GM19035 (cell line): ENCODE measurements at regions not wholly inside any gene's neighbourhood (a gene's known extent, or its start where the extent isn't known, plus 50 kb on each side); places are given as distances from the start of the nearest gene placed in this dataset.
"Not testable (repeated sequence)": the region's sequence is repeated elsewhere in the genome, so short reads cannot be mapped to it uniquely, and the experiment has no call there.

Experiments
- ATAC-seq: cut with Tn5 transposase; IDR thresholded peaks from one replicate; pipeline ENCODE4 v1.9.1; 2021; ENCODE audit not compliant: unreplicated experiment

DNA sequence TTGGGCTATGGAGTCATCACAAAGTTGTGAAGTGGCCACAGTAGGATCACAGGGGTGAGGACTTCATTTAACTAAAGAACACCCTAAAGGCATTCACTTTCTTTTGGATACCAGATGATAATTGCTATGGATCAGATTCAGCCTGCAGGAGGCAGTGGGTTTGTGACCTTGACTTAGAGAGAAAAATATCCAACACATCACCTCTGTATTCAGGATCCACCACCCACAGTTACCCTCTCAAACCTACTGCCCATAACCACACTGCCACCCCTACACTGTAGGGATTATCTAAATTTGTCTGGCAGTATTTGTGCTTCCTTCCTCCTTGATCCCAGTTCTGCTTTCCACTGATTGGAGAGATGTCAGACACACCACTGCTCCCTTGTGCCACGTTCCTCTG is 269.4 kb downstream of the MYCN start:
- no peak for ATAC-seq

DNA sequence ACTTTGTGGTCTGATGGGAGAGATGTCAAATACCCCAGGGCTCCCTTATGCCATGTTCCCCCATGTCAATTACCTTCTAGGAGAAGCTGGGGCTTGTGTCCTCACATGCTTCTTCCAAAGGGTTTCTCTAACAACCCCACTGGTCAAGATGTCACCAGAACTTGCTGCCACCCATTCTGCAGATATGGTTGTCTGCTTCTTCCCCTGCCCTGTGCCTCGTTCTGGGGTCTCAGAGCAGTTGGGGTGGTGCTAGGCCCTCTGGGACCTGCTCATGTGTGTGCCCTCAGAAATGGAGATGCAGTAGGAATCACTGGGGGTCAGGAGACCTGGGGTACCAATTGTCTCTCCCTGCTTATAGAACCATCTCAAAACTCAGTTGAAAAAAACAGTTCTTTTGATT is 268.6 kb downstream of the MYCN start:
- no peak for ATAC-seq

DNA sequence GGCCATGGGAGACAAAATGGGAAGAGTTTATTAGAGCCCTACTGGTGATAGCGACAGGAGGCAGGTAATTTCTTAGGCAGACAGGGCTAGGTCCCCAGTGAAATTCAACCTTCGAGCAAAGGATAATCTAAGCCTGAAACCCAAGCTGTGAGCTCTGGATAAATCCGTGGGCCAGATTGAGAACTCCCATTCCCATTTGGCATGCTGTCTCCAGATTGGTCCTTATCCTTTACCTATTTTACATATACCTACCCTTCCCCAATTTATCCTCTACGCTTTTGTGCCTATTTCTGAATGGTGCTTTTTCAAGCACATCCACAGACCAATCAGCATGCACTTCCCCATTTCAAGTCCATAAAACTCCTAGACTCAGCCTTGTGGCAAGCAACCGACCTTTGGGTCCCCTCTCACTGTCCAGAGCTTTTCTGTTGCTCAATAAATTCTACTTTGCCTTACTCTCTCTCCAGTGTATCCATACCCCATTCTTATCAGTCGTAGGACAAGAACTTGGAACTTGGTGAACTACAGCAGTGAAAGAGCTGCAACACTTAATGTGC is 268.0 kb downstream of the MYCN start:
- ATAC-seq: no peak

DNA sequence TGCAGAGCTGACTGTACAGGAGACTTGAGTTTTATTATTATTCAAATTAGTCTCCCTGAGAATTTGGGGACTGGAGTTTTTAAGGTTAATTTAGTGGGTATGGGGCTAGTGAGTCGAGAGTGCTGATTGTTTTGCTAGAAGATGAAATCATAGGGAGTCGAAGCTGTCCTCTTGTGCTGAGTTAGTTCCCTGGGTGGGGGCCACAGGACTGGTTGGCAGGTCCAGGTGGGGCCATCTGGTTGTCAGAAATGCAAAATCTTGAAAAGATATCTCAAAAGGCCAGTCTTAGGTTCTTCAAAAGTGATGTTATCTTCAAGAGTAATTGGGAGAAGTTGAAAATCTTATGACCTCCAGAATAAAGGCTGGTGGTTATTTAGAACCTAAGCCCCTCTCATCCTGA is 267.3 kb downstream of the MYCN start:
- ATAC-seq: no peak

DNA sequence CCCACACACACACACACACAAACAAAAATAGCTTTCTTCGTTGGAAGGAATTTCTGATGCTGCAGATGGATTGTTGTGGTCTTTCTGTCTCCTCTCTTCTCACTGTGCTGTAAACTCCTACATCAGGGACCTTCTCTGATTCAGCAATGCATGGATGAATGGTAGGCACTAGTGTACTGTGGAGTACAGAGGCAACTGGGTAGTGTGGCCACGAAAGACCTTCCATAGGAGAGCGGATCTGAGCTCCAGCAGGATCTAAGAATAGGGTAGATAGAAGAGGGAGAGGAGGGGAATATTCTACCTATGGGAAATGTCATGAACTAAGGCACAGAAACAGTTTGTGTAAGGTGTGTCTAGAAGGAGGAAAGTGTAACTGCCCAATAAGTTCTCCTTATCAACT is 266.8 kb downstream of the MYCN start:
- ATAC-seq: no peak

DNA sequence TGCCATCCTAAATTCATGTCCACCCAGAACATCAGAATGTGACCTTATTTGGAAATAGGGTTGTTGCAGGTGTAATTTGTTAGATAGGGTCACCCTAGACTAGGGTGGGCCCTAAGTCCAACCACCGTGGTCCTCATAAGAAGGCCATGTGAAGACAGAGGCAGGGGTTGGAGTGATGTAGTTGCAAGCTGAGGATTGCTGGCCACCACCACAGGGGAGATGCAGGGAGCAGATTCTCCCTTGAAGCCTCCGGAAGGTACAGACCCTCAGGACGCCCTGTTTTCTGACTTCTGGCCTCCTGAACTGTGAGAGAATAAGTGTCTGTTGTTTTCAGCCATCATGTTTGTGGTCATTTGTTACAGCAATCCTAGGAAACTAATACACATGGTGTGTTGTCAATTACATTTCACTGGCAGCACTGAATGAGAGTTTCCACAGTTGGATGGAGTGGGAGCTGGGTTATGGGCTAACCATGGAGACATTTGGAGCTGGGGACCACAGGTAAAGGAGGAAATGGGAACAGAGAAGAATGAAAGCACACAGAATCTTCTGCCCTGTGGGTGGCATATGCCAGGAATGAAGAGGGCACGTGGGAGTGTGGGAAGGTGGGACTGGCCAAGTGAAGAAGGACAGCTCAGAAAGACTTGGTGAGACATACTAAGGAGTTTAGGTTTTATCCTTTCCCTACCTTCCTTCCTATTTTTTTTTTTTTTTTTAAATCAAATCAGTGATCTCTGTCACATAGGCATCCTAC is 266.0 kb downstream of the MYCN start:
- no peak for ATAC-seq

DNA sequence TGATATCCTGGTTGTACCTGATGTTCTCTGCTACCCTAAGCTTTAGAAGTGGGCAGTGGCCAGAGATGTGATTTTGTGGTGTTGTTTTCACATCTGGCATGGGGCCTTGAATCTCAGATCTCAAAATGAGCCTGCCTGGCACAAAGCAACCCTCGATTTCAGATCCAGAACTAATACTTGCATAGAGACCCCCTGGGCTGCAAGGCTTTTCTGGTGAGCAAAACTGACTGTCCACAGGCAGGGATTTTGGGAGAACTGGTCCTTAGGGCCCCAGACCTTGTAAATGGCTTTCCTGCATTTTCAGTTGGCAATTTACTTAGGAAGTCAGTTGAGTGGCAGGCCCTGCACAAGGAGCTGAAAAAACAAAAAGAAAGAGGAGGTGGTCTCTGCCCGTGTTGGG is 265.3 kb downstream of the MYCN start:
- no peak for ATAC-seq

DNA sequence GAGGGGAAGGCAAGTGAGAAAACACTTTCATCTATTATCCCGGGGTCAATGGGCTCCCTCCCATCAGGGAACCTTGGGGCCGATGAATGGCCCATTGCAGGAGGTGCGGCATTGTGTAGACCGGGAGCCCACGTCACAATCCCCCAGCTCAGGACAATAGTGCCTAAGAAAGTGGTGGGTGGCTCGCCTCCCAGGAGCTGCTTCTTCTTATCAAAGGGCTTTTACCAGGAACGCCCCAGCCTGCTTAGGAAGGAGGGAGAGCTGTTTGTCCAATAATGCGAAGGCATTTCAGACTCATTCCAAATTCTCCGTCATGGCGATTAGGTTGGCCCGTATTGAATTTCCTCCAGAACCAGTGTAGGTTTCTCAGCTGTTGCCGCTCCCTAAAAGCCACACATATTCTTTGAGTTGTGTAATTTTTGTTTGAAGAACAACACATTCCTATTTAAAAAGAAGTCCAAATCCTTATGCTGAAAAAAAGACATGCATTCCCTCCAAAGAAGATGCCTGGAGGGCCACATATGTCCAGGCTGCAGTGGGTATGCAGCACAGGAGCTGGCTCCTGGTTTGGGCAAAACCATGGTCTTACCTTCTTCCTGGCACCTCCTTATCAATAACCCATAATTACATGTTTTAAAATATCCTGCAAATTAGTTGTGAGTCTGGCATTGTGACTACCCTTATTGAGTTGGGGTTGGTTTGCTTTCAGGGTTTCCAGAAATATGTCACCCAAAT is 264.7 kb downstream of the MYCN start:
- ATAC-seq: no peak

DNA sequence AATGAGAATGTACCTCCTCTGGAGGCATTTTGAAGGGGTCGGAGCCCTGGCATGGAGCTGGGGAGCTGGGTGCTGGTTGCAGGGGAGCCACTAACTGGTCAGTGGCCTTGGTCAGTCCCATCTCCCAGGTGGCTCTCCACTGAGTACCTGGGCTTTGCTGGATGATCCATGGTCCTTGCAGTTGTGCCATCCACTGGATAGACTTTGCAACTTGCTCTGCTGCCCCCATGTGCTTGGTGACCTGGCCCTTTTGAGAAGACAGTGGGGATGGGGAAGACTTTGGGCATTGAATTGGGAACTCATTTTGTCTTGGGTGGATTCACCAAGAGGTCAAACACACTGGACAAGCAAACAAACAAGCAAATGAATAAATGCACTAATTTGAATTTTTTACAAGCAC is 263.9 kb downstream of the MYCN start:
- no peak for ATAC-seq

DNA sequence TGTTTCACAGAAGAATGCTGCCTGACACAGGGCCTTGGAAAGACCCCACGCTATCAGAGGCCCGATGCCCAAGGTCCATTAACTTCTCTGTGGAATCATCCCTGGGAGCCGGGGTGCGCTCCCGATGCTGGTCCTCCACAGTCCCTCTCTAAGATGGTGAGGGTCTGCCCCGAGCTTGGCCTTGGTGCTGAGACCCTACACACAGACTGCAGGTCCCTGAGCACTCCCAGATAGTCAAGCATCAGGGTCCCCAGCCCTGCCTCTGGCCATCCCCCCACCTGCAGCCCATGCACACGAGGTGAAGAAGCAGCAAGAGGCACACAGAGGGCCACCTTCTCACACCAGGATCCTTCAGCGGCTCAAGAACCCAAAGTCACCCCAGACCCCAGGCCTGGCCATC is 263.3 kb downstream of the MYCN start:
- no peak for ATAC-seq

DNA sequence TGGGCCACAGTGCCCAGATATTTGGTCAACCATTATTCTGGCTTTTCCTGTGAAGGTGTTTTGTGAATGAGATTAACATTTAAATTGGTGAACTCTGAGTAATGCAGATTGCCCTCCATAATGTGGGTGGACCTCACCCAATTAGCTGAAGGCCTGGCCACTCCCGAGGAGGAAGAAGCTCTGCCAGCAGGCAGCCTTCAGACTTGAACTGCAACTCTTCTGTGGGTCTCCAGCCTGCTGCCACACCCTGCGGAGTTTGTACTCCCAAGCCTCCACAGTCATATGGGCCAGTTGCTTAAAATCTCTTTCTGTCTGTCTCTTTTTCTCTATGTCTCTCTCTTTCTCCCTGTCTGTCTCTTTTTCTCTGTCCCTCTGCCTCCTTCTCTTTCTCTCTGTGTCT is 262.7 kb downstream of the MYCN start:
- ATAC-seq: no peak

DNA sequence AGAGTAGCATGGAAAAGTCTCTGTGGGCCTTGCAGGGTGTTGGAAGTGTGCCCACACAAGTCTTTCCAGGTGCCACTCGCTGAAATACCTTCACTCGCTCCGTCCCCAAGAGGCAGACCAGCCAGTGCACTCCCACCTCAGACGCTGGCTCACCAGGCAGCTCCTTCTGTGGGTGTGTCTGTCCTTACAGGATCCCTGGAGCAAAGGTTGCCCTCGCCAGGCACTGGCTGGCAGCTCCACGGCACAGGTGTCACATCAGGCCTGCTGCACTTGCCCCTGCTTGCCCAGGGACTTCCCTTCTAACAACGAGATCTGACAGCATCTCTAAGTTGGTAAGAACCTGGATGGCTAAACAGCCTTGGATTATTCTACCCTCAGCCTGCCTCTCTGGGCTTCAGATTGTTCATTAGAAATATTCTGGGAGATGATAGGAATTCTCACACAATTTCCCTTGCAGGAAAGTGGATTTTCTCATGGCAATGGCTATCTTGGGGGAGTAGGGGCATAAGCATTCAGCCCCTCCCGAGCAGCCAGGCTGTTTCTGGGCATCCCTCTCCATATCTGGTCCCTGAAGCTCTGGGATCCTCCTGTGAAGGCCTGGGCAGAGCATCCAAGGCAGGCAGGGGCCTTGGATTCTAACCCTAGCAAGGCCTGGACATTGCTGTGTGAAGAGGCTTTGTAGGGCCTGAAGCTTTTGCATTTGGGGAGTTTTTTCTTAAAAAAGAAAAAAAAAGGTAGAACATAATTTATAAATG is 262.1 kb downstream of the MYCN start:
- ATAC-seq: no peak

DNA sequence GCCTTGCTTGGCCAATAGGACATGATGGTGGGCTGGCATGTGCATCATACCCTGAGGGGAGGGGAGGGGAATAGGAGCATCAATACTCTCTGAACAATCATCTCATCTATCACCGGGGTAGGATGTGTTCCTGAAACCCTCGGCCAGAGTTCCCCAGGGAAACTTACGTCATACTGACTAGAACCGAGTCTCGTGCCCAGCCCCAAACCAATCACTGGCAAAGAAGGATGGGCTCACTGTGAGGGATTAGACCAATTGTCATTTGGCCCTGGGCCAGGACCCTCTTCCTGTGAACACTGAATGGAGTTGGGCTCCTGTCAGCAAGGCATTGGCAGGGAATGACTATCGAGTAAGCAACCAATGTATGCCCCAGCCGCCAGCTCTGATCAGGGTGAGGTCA is 261.5 kb downstream of the MYCN start:
- no peak for ATAC-seq

DNA sequence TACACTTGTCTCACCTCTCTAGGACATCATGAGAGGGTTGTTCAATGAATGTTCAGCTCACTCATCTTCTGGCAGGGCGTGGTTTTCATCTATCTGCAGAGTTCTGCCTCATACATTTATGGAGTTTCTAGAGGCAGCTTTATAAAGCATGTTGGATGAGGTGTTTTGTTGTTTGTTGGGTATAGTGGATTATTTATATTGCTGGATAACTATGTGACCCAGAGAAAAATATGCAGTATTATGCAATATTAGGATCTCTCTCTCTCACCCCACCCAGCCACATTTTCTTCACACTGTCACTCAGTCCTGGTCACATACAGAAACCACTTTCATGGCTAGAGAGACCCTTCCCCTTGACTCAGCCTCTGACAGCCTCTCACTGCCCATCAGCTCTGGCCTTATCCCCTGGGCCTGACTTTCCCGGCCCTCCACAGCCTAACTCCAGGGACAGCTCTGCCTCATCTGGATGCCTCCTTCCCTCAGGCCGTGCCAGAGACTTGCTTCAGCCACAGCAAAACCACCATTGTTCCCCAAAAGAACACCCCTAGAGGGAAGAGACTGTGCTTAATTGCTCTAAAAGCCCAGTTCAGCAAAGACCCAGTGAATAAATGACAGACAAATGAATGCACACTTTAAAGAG is 260.3 kb downstream of the MYCN start:
- ATAC-seq: no peak

DNA sequence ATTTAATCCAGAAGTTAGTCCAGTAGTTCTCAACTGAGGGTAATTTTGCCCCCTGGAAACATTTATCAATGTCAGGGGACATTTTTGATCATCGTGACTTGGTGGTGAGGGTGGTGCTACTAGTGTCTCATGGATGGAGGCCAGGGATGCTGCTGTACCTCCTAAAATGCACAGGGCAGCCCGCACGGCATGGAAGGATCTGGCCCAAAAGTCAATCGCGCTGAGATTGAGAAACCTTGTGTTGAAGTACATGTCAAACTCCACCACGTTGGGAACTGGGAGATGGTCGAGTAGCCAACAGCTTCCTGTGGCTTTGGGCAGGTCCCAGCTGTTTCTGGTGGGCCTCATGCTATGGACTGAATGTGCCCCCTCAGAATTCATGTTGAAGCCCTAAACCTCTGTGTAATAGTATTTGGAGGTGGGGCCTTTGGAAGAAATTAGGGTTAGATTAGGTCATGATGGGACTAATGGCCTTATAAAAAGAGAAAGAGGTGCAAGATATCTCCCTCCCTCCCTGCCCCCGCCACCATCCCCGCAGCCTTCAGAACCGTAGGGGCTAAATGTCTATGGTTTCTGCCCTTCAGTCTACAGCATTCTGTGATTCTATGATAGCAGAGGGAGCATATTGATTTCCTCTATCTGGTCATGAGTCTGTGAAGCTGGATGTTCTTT is 259.7 kb downstream of the MYCN start:
- ATAC-seq: no peak

DNA sequence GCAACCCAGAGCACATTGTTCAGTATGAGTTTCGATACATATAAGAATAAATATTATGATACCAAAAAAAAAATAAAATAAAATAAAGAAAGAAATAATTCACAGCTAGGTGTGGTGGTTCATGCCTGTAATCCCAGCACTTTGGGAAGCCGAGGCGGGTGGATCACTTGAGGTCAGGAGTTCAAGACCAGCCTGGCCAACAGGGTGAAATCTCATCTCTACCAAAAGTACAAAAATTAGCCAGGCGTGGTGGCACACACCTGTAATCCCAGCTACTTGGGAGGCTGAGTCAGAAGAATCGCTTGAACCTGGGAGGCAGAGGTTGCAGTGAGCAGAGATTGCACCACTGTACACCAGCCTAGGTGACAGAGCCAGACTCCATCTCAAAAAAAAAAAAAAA is 258.9 kb downstream of the MYCN start:
- not testable (repeated sequence) for ATAC-seq

DNA sequence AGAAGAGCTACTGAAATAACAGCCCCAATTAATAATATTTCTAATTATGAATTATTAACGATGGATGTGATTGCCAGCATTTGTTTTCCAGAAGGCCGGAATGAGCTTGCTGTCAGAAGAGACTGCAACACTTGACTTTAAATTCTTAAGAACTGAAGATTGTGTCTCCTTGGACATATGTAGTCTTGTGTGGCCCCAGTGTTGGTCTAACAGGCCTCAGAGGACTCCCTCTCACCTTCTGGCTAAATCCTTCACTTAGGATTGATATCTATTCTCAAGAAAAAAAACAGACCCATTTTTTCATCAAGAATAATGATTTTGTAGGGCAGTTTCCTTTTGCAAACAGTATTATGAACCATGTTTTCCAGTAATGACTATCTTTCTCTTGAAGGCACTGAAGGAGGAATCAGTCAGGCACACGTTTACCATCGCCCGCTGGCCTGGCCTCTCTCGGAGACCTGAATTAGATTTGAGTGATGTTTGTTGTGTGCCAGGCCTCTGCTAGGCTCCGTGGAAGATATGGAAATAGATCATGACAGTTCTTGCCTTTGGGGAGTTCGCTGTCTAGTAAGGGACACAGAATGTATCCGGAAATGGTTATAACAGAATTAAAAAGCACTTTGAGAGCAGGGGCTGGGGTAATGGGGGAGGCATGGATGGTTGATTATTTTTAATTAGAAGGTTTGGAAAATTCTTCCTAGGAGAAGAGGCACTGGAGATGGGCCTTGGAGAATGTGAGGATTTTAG is 258.0 kb downstream of the MYCN start:
- no peak for ATAC-seq

DNA sequence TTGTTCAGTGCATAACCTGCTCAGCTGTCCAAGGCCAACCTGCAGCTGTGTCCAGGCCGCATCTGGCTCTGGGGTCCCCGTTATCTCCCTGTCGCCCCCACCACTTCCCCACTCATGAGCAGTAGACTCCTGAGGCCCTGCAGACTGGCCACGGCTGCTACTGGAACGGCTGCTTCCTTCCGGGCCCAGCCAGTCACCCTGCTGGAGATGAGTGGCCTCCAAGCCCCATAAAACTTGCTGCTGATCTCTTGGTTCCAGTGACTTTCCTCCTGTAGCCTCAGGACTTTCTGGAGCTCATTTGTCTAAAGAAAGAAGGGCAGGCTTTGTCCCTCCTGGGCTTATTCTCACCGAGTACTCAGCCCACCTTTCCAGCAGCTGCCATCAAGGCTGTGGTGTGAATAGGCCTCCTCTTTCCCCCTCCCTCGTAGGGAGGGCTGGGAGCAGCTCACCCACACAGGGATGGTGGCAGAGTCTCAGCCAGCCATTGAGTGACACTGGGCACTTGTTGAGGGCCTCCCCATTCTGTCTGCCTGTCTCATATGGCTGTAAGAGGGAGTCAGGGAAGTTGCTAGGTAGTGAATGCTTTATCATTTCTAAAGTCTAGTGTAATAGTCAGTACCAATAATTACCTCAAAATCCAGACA is 257.3 kb downstream of the MYCN start:
- no peak for ATAC-seq

DNA sequence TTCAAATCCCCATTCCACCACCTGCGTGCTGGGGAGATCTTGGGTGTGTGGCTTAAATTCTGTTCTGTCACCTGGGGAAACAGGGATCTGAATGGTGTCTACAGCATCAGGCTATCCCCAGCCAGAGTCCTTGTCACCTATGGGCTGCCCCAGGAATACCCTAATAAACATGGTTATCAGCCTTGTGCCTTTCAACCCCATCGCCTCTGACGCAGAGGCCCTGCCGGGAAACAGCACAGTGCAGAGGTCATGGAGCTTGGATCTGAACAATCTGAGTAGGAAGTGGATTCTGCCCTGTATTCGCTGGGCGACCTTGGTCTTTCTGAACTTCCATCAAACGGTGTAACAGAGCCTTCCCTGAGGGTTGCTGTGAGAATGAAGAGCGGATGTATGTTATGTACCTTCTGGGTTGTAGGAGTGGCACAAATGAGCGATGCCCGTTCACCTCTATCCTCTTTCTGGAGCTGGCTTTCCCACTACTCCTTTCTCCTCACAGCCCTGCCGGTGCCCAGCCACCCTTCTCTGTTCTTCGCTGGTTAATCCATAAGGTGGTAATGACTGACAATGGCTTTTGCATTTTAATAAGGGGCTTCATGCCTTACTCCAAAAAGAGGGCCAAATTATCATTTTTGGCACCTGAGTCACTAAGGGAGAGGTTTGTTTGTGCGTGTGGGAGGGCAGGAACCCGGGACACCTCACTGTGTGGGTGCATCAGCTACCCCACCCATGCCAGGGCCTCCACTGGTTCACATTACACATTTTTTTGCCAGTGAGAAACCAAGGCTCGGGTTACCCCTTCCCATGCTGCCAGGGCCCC is 256.5 kb downstream of the MYCN start:
- no peak for ATAC-seq
